ENCODE measurements at regions not wholly inside any gene's neighbourhood (a gene's known extent, or its start where the extent isn't known, plus 50 kb on each side); places are given as distances from the start of the nearest gene placed in this dataset.

GRCh38 chr7:137078781-137079180, 210.3 kb downstream of the CHRM2 start:
- intact Hi-C loops (cut with DNase I): no loop called here
- 62 to 74% (median 72%) methylated on average over 2 of the region's 2 CpGs for WGBS, 3 donors
- no peak for DNase-seq
- no peak for ATAC-seq
- Histone ChIP-seq H3K4me1 (no peaks in the 10 kb centered on the region), H3K36me3 (ENCODE audit: insufficient read depth in 1 of 2, low read depth in 1 of 2) (no peaks in the 10 kb centered on the region), H3K27me3 (ENCODE audit: insufficient read depth in 3 of 3, low read length in 2 of 3) (peaks cover 0 to 2% (median 0%) of the 10 kb centered on the region in 3 donors), H3K27ac (no peak overlapping the region), H3K4me3 (no peak overlapping the region), H3K9me3 (no peaks in the 10 kb centered on the region)
- TF ChIP-seq CTCF (IDR thresholded peaks at IDR 0.05): no peak

GRCh38 chr7:137074391-137075030, 206.1 kb downstream of the CHRM2 start:
- H3K4me3 ChIP-seq: no peak overlapping the region
- H3K4me1 ChIP-seq: no peaks in the 10 kb centered on the region
- H3K27ac ChIP-seq: no peak overlapping the region
- WGBS, 3 donors: 67 to 77% (median 70%) methylated on average over 2 of the region's 2 CpGs
- TF ChIP-seq CTCF (IDR thresholded peaks at IDR 0.05): no peak
- no peaks in the 10 kb centered on the region for H3K36me3 ChIP-seq (ENCODE audit: insufficient read depth in 1 of 2, low read depth in 1 of 2)
- intact Hi-C loops (cut with DNase I): no loop called here
- H3K9me3 ChIP-seq: no peaks in the 10 kb centered on the region
- ATAC-seq (no peak), DNase-seq (no peak)
- H3K27me3 ChIP-seq (ENCODE audit: insufficient read depth in 3 of 3, low read length in 2 of 3): peaks cover 0 to 2% (median 0%) of the 10 kb centered on the region in 3 donors

GRCh38 chr7:137073571-137074325, 205.3 kb downstream of the CHRM2 start:
- no peak for TF ChIP-seq CTCF (IDR thresholded peaks at IDR 0.05)
- no peak overlapping the region for H3K27ac ChIP-seq
- H3K27me3 ChIP-seq (ENCODE audit: insufficient read depth in 3 of 3, low read length in 2 of 3): peaks cover 0 to 2% (median 0%) of the 10 kb centered on the region in 3 donors
- ATAC-seq (no peak), DNase-seq (no peak)
- H3K4me1 ChIP-seq: no peaks in the 10 kb centered on the region
- WGBS, 3 donors: 89 to 96% (median 92%) methylated on average over 3 of the region's 3 CpGs
- intact Hi-C loops (cut with DNase I): no loop called here
- no peaks in the 10 kb centered on the region for H3K36me3 ChIP-seq (ENCODE audit: insufficient read depth in 1 of 2, low read depth in 1 of 2)
- H3K9me3 ChIP-seq: no peaks in the 10 kb centered on the region
- no peak overlapping the region for H3K4me3 ChIP-seq

Measured in psoas muscle (tissue), 7 donors.